MCF 10A (cell line): ENCODE measurements at regions not wholly inside any gene's neighbourhood (a gene's known extent, or its start where the extent isn't known, plus 50 kb on each side); places are given as distances from the start of the nearest gene placed in this dataset.

ENCODE experiments used
- BruUV-seq: library from RNA; stranded (reverse); fragments of 400-500 nt; replicated peaks from 2 replicates; lab custom pipeline; 2021; lab: Mats Ljungman, UMichigan
- CTCF ChIA-PET: fragments of 300-600 bp; sonication (Branson Sonifier 250); formaldehyde crosslinking; extraction: SDS; loops from one replicate; lab custom pipeline; 2021; ENCODE audit warnings: antibody characterized with exemption, inconsistent platforms; lab: Yijun Ruan, JAX
- POLR2A ChIA-PET: fragments of 300-600, 350-650 bp; sonication (Branson Sonifier 250); formaldehyde crosslinking; extraction: SDS; loops from one replicate; lab custom pipeline; 2020; ENCODE audit warnings: antibody characterized with exemption, inconsistent platforms; lab: Yijun Ruan, JAX
- DNase-seq: peaks from one replicate; pipeline ENCODE4 v3.0.0-alpha.2; 2018; ENCODE audit not compliant: unreplicated experiment
- H3K27ac Mint-ChIP-seq: one replicate; pipeline ENCODE4 v1.8.0; 2022; ENCODE audit warnings: mild to moderate bottlenecking, low read depth, mixed read lengths; ENCODE audit not compliant: unreplicated experiment
- H3K27me3 Mint-ChIP-seq: one replicate; pipeline ENCODE4 v1.8.0; 2022; ENCODE audit warnings: mixed read lengths; ENCODE audit not compliant: insufficient read depth, unreplicated experiment
- H3K36me3 Mint-ChIP-seq: one replicate; pipeline ENCODE4 v1.8.0; 2022; ENCODE audit warnings: mild to moderate bottlenecking, moderate library complexity, mixed read lengths; ENCODE audit not compliant: insufficient read depth, unreplicated experiment
- H3K4me1 Mint-ChIP-seq: one replicate; pipeline ENCODE4 v1.8.0; 2022; ENCODE audit warnings: mixed read lengths; ENCODE audit not compliant: insufficient read depth, unreplicated experiment
- H3K4me3 Mint-ChIP-seq: one replicate; pipeline ENCODE4 v1.8.0; 2022; ENCODE audit warnings: mild to moderate bottlenecking, moderate library complexity, mixed read lengths; ENCODE audit not compliant: unreplicated experiment
- H3K9me3 Mint-ChIP-seq: one replicate; pipeline ENCODE4 v1.8.0; 2022; ENCODE audit warnings: mixed read lengths; ENCODE audit not compliant: unreplicated experiment
- intact Hi-C: fragments of 100-400 bp; cut with micrococcal nuclease; formaldehyde crosslinking; loops from 2 replicates; pipeline ENCODE4 v1.14.1; 2022
- TF ChIP-seq, protein P1 (sequence below): fragments of 200-600 bp; IDR thresholded peaks from one replicate; pipeline ENCODE4 v1.8.0; 2022; ENCODE audit warnings: antibody characterized with exemption, mild to moderate bottlenecking; ENCODE audit not compliant: unreplicated experiment

DNA sequence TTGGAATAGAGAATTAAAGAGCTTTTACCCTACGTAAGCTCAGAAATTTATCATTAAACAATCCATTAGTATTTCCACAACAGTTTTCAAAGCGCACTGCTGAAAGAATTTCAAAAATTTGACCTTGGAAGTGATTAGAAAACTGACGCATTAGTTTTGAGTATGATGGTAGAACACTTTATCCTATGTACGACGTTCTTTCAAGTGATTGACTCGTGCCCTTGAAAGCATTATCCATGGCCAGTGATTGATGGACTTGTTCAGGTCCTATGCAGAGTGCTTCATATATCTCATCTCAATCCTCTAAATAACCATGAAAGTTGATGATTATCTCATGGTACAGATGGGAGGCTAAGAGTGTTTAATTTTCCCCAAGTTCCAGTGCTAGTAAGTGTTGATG lies 697.2 kb downstream of the USP25 start:
- intact Hi-C loops: no loop called here
- POLR2A ChIA-PET: no interaction called here
- no peak overlapping the region for H3K4me3 Mint-ChIP-seq
- CTCF ChIA-PET: no interaction called here
- H3K9me3 Mint-ChIP-seq: no peaks in the 10 kb centered on the region
- TF ChIP-seq, protein P1, sequence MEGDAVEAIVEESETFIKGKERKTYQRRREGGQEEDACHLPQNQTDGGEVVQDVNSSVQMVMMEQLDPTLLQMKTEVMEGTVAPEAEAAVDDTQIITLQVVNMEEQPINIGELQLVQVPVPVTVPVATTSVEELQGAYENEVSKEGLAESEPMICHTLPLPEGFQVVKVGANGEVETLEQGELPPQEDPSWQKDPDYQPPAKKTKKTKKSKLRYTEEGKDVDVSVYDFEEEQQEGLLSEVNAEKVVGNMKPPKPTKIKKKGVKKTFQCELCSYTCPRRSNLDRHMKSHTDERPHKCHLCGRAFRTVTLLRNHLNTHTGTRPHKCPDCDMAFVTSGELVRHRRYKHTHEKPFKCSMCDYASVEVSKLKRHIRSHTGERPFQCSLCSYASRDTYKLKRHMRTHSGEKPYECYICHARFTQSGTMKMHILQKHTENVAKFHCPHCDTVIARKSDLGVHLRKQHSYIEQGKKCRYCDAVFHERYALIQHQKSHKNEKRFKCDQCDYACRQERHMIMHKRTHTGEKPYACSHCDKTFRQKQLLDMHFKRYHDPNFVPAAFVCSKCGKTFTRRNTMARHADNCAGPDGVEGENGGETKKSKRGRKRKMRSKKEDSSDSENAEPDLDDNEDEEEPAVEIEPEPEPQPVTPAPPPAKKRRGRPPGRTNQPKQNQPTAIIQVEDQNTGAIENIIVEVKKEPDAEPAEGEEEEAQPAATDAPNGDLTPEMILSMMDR: no peak
- H3K27me3 Mint-ChIP-seq: peaks cover 43% of the 10 kb centered on the region
- DNase-seq: no peak
- BruUV-seq: no TSS peak
- H3K27ac Mint-ChIP-seq: no peak overlapping the region
- H3K36me3 Mint-ChIP-seq: no peaks in the 10 kb centered on the region
- no peaks in the 10 kb centered on the region for H3K4me1 Mint-ChIP-seq

DNA sequence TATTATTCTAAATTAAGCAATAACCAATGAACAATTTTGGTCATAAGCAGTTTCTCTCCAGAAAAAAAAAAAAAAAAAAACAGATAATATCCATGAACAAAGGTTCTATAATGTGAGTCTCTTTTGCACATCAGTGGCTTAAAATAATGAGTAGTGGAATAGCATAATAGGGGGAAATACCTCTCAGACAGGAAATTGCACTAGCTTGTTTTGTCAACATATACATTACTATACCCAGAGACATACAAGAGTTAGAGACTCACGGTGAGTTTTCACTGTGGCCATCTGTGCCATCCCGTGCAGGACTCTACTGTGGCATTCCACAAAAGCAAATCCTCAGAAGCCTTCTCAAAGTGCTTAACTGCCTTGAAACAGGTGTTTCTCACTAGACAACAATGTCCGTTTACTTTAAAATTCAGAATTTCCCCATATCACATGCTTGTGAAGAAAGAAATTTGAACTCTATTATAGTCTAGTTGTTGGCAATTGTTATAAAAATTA lies 697.9 kb downstream of the USP25 start:
- Mint-ChIP-seq H3K27me3 (peaks cover 43% of the 10 kb centered on the region), H3K27ac (no peak overlapping the region), H3K4me1 (no peaks in the 10 kb centered on the region), H3K36me3 (no peaks in the 10 kb centered on the region), H3K9me3 (no peaks in the 10 kb centered on the region), H3K4me3 (no peak overlapping the region)
- BruUV-seq: no TSS peak
- ChIA-PET CTCF (no interaction called here), POLR2A (no interaction called here)
- TF ChIP-seq, protein P1: no peak
- no peak for DNase-seq
- intact Hi-C loops: no loop called here

DNA sequence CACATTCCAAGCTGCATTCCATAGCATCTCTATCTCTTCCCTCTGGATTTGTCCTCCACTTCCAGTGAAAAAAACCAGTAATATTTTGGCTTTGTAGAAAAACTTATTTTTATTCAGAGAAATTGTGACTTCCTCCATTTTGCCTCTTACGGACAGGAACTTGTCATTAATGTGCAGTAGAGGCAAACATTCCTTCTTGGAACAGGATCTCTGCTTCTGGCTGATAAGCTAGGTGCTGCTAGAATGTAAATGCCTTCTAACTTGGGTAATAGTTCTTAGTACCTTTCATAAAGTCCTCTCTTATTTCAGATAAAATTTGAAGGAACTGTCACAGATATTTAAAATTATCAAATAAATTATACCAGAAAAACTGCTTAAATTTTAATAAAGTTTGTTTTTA lies 707.8 kb downstream of the USP25 start:
- H3K27ac Mint-ChIP-seq: no peak overlapping the region
- no peaks in the 10 kb centered on the region for H3K36me3 Mint-ChIP-seq
- H3K4me1 Mint-ChIP-seq: no peaks in the 10 kb centered on the region
- TF ChIP-seq, protein P1: no peak
- H3K4me3 Mint-ChIP-seq: no peak overlapping the region
- intact Hi-C loops: no loop called here
- H3K9me3 Mint-ChIP-seq: no peaks in the 10 kb centered on the region
- H3K27me3 Mint-ChIP-seq: peaks cover 18% of the 10 kb centered on the region
- no TSS peak for BruUV-seq
- POLR2A ChIA-PET: no interaction called here
- CTCF ChIA-PET: interaction anchor here (0.5 kb wide), 1 partner anchor 434 kb away, joined by 3 read pairs; no protein-coding TSS in a partner anchor
- no peak for DNase-seq

DNA sequence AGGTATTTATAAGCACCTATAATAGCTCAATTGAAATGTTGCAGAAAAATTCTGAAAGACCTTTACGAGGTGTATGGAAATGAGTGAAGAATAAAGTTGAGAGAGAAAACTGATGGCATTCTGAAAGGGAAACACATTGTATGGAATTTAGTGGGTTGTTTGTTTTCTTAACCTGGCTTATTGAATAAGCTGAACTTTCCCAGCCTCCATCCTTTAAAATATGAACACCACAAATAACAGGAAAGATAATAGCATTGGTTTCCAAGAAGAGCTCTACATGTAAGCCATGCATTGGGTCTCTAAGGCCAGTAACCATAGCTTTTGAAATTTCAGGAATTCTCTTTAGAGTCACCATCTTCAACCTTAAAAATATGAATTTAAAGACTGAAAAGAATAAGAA lies 709.0 kb downstream of the USP25 start:
- BruUV-seq: no TSS peak
- intact Hi-C loops: no loop called here
- POLR2A ChIA-PET: interaction anchor here (1.0 kb wide), 1 partner anchor 12 kb away, joined by 3 read pairs; no protein-coding TSS in a partner anchor
- TF ChIP-seq, protein P1: no peak
- CTCF ChIA-PET: no interaction called here
- Mint-ChIP-seq H3K9me3 (no peaks in the 10 kb centered on the region), H3K4me3 (no peak overlapping the region), H3K27ac (no peak overlapping the region), H3K27me3 (peaks cover 18% of the 10 kb centered on the region), H3K4me1 (no peaks in the 10 kb centered on the region), H3K36me3 (no peaks in the 10 kb centered on the region)
- DNase-seq: no peak
